Transverse colon (tissue), 4 donors: ENCODE measurements at regions not wholly inside any gene's neighbourhood (a gene's known extent, or its start where the extent isn't known, plus 50 kb on each side); places are given as distances from the start of the nearest gene placed in this dataset.
A peak's percentile ranks its signal among the peaks of the same experiment; 100 is the strongest.

Source experiments
- DNase-seq: peaks from one replicate; pipeline ENCODE4 v3.0.0-alpha.2; 2019
- H3K27ac ChIP-seq, 4 donors: fragments of 200-600 bp; sonication (generic); 2 replicates each; pipeline ENCODE4 v1.5.1; 2016 to 2018; ENCODE audit warnings: inconsistent platforms in 4 of 4
- H3K27me3 ChIP-seq: fragments of 200-600 bp; sonication (generic); 2 replicates; pipeline ENCODE4 v1.5.1; 2017; ENCODE audit warnings: inconsistent platforms
- H3K36me3 ChIP-seq, 4 donors: fragments of 200-600 bp; sonication (generic); 2 replicates each; pipeline ENCODE4 v1.5.1; 2017 to 2019; ENCODE audit warnings: inconsistent platforms in 4 of 4
- H3K4me1 ChIP-seq, 4 donors: fragments of 200-600 bp; sonication (generic); 2 replicates each; pipeline ENCODE4 v1.5.1; 2017 to 2020; ENCODE audit warnings: inconsistent platforms in 4 of 4
- H3K4me3 ChIP-seq, 4 donors: fragments of 200-600 bp; sonication (generic); 1 replicate in 1 of 4; 2 replicates in 3 of 4; pipeline versions ENCODE4 v1.5.1 to v1.6.1; 2017 to 2019; ENCODE audit warnings: inconsistent platforms in 4 of 4
- H3K9me3 ChIP-seq, 2 donors: fragments of 200-600 bp; sonication (generic); 2 replicates each; pipeline ENCODE4 v1.5.1; 2017 to 2019; ENCODE audit warnings: inconsistent platforms in 2 of 2
- EP300 ChIP-seq: sonication (generic); formaldehyde crosslinking; IDR thresholded peaks from one replicate; pipeline ENCODE4 v1.6.1; 2017; ENCODE audit warnings: antibody characterized with exemption, low read depth
- POLR2A ChIP-seq: fragments of 450-650 bp; IDR thresholded peaks from one replicate; pipeline ENCODE4 v1.6.1; 2016; ENCODE audit warnings: antibody characterized with exemption, mild to moderate bottlenecking, moderate library complexity
- POLR2AphosphoS5 ChIP-seq, 3 donors: sonication (generic); formaldehyde crosslinking; IDR thresholded peaks; one replicate each; pipeline ENCODE4 v1.6.1; 2016; ENCODE audit warnings: antibody characterized with exemption in 3 of 3
- WGBS, 2 donors: methylation state at CpG; one replicate each; pipeline ENCODE4 v1.1.5; 2018; ENCODE audit warnings: low coverage in 1 of 2; 5-methylcytosine and 5-hydroxymethylcytosine counted together
- in situ Hi-C, 4 donors: fragments of 200-750 bp; cut with MboI; loops; one replicate each; pipeline versions ENCODE4 v1.15.0 to v1.15.1; 2017; ENCODE audit warnings: low sequenced_read_pairs in 3 of 4, low pct_ligation_motif_present in 1 of 4, low pct_unique_long_range_greater_than_20kb in 1 of 4
- intact Hi-C: fragments of 100-400 bp; cut with DNase I; formaldehyde crosslinking; loops from one replicate; pipeline ENCODE4 v1.15.1; 2023; ENCODE audit warnings: low total_unique reads
- TF ChIP-seq, protein P1 (sequence below), 5 experiments: fragments of 200-600 bp in 3 of 5; fragments of 450-650 bp in 2 of 5; sonication (generic) in 3 of 5; IDR thresholded peaks; 1 replicate in 2 of 5; 2 replicates in 3 of 5; pipeline ENCODE4 v1.5.1; 2016 to 2017; ENCODE audit warnings: antibody characterized with exemption in 5 of 5, inconsistent platforms in 3 of 5, mild to moderate bottlenecking in 2 of 5, moderate library complexity in 1 of 5

DNA sequence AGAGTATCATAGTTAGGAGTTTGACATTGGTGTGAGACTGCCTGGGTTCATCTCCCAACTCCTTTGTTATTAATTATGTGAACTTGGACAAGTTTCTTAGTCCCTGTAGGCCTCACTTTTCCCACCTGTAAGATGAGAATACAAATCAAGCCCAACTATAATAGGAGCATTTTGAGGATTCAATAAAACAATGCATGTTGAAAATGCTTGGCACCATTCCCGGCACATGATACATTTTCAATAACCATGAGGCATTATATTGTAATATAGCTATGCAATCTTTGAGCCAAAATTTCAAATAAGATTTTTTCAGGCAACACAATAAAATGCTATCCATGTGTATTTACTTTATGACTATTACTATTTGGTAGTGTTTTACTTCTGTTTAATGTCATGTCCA is 229.0 kb upstream of the SP4 start:
- no peak overlapping the region for H3K4me3 ChIP-seq
- DNase-seq, result peak; percentile 24
- no peaks in the 10 kb centered on the region for H3K36me3 ChIP-seq
- H3K27me3 ChIP-seq, result no peaks in the 10 kb centered on the region
- no peak for TF ChIP-seq POLR2AphosphoS5 (IDR thresholded peaks at IDR 0.05)
- TF ChIP-seq EP300, result no peak
- TF ChIP-seq, protein P1, sequence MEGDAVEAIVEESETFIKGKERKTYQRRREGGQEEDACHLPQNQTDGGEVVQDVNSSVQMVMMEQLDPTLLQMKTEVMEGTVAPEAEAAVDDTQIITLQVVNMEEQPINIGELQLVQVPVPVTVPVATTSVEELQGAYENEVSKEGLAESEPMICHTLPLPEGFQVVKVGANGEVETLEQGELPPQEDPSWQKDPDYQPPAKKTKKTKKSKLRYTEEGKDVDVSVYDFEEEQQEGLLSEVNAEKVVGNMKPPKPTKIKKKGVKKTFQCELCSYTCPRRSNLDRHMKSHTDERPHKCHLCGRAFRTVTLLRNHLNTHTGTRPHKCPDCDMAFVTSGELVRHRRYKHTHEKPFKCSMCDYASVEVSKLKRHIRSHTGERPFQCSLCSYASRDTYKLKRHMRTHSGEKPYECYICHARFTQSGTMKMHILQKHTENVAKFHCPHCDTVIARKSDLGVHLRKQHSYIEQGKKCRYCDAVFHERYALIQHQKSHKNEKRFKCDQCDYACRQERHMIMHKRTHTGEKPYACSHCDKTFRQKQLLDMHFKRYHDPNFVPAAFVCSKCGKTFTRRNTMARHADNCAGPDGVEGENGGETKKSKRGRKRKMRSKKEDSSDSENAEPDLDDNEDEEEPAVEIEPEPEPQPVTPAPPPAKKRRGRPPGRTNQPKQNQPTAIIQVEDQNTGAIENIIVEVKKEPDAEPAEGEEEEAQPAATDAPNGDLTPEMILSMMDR (IDR thresholded peaks at IDR 0.05), result no peak
- TF ChIP-seq POLR2A, result no peak
- H3K9me3 ChIP-seq, result no peaks in the 10 kb centered on the region
- no peak overlapping the region for H3K27ac ChIP-seq
- intact Hi-C loops, result no loop called here
- in situ Hi-C loops, result no loop called here
- H3K4me1 ChIP-seq, result peaks cover 0 to 4% (median 0%) of the 10 kb centered on the region in 4 donors
- WGBS, 2 donors, result 46 to 51% methylated on average over 1 of the region's 1 CpG

DNA sequence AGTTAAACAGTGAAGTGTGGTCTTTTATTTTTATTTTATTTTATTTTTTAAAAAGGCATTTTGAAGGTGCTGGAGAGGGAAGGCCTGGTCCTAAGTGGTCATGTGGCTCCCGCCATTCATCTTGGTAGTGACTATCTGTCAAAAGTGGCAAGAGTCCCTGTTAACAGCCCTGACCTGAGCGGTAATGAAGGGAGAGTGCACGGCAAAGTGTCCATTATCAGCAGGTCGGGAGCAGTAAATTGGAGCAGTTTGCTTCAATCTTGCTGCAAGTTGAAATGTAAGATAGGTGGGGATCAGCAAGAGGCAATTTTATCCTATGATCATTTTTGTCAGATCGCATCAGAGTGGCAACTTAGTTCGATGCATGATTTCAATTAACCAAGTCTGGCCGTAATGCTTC is 227.4 kb upstream of the SP4 start:
- in situ Hi-C loops, result no loop called here
- no peak overlapping the region for H3K4me3 ChIP-seq
- H3K9me3 ChIP-seq, result no peaks in the 10 kb centered on the region
- no peak for DNase-seq
- TF ChIP-seq POLR2AphosphoS5 (IDR thresholded peaks at IDR 0.05) (no peak), POLR2A (no peak), EP300 (no peak)
- TF ChIP-seq, protein P1 (IDR thresholded peaks at IDR 0.05), result no peak
- no peak overlapping the region for H3K27ac ChIP-seq
- H3K36me3 ChIP-seq, result no peaks in the 10 kb centered on the region
- intact Hi-C loops, result no loop called here
- WGBS, 2 donors, result 80% methylated on average over 7 of the region's 7 CpGs
- no peaks in the 10 kb centered on the region for H3K27me3 ChIP-seq
- H3K4me1 ChIP-seq, result peaks cover 0 to 4% (median 0%) of the 10 kb centered on the region in 4 donors

GRCh38 chr7:21214657-21215056 is 213.2 kb upstream of the SP4 start:
- Histone ChIP-seq H3K4me1 (no peaks in the 10 kb centered on the region), H3K27ac (no peak overlapping the region), H3K36me3 (no peaks in the 10 kb centered on the region), H3K9me3 (no peaks in the 10 kb centered on the region), H3K27me3 (no peaks in the 10 kb centered on the region), H3K4me3 (no peak overlapping the region)
- DNase-seq, result no peak
- TF ChIP-seq POLR2AphosphoS5 (IDR thresholded peaks at IDR 0.05) (no peak), EP300 (no peak)
- in situ Hi-C loops, result no loop called here
- WGBS, 2 donors, result 40 to 89% methylated on average over 1 of the region's 1 CpG
- intact Hi-C loops, result no loop called here

DNA sequence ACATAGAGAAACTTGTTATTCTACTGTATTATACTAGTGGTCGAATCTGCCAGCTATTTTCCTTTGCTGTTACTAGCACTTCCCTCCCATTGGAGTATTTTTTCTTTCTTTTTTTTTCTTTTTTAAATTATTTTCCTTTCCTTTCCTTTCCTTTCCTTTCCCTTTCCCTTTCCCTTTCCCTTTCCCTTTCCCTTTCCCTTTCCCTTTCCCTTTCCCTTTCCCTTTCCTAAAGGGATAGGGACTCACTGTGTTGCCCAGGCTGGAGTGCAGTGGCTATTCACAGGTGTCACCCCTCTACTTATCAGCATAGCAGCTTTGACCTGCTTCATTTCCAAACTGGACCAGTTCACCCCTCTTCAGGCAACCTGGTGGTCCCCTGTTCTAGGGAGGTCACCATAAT is 212.6 kb upstream of the SP4 start:
- no peaks in the 10 kb centered on the region for H3K27me3 ChIP-seq
- intact Hi-C loops (no loop called here), in situ Hi-C loops (no loop called here)
- no peaks in the 10 kb centered on the region for H3K36me3 ChIP-seq
- H3K27ac ChIP-seq, result no peak overlapping the region
- DNase-seq, result no peak
- no peaks in the 10 kb centered on the region for H3K9me3 ChIP-seq
- no peaks in the 10 kb centered on the region for H3K4me1 ChIP-seq
- WGBS, 2 donors, result 75 to 76% methylated on average over 1 of the region's 1 CpG
- TF ChIP-seq, protein P1 (IDR thresholded peaks at IDR 0.05), result no peak
- TF ChIP-seq EP300 (no peak), POLR2A (no peak)
- no peak overlapping the region for H3K4me3 ChIP-seq

- Histone ChIP-seq H3K27me3 (no peaks in the 10 kb centered on the region), H3K9me3 (no peaks in the 10 kb centered on the region), H3K27ac (no peak overlapping the region), H3K4me3 (no peak overlapping the region), H3K4me1 (no peaks in the 10 kb centered on the region), H3K36me3 (no peaks in the 10 kb centered on the region)
- in situ Hi-C loops, result no loop called here
- WGBS, 2 donors, result 96% methylated on average over 1 of the region's 1 CpG; no CpG with 5 or more reads in 1 of the 2 donors
- DNase-seq, result no peak
- intact Hi-C loops, result no loop called here
- TF ChIP-seq POLR2AphosphoS5 (IDR thresholded peaks at IDR 0.05) (no peak), EP300 (no peak), POLR2A (no peak)
- TF ChIP-seq, protein P1 (IDR thresholded peaks at IDR 0.05), result no peak
These were observed 210.5 kb upstream of the SP4 start for GRCh38 chr7:21217365-21217764.
